Gastrocnemius medialis (tissue), 4 donors: ENCODE measurements at regions not wholly inside any gene's neighbourhood (a gene's known extent, or its start where the extent isn't known, plus 50 kb on each side); places are given as distances from the start of the nearest gene placed in this dataset.

Experiments used
- POLR2A ChIP-seq, 2 donors: fragments of 450-650 bp; IDR thresholded peaks; one replicate each; pipeline ENCODE4 v1.6.1; 2017; ENCODE audit warnings: antibody characterized with exemption in 2 of 2, mild to moderate bottlenecking in 2 of 2, moderate library complexity in 2 of 2
- TF ChIP-seq, protein P1 (sequence below), 5 experiments: fragments of 450-650 bp in 3 of 5; fragments of 200-600 bp in 2 of 5; sonication (generic) in 2 of 5; IDR thresholded peaks in 4 of 5; conservative IDR thresholded peaks in 1 of 5; 1 replicate in 4 of 5; 2 replicates in 1 of 5; pipeline ENCODE4 v1.5.1; 2016 to 2019; ENCODE audit warnings: antibody characterized with exemption in 5 of 5, mild to moderate bottlenecking in 3 of 5, moderate library complexity in 3 of 5

DNA sequence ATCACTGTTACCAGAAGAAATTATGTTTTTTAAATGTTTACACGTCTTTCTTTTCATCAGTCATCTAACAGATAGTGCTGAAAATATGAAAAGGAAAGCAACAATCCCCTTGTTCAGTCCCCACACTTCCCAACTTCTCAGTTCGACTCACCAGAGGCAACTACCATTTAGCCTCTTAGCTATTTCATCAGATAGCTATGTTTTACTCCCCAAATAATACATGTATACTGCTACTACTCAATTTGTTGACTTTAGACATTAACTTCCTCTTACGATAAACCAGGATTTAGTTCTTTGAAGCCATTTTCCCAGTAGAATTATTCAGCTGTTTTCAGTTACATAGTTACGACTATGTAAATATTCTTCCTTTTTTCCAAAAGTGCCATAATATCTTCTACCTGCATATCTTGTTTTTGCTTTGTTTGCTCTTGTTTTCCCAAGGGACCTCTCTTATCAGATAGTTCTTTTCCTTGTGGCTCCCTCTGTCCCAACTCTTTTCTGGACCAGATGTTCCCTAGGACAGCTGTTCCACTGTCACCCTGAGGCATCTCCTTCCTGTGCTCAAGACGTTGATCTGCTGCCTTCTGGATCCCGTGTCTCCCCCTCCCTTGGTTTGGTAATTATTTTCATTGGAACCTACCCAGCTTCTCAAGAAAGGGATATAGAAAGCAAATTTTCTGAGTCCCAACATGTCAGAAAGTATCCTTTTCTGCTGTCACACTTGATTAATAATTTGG lies 289.3 kb upstream of the TANK start:
- no peak for TF ChIP-seq POLR2A (IDR thresholded peaks at IDR 0.05)
- TF ChIP-seq, protein P1, sequence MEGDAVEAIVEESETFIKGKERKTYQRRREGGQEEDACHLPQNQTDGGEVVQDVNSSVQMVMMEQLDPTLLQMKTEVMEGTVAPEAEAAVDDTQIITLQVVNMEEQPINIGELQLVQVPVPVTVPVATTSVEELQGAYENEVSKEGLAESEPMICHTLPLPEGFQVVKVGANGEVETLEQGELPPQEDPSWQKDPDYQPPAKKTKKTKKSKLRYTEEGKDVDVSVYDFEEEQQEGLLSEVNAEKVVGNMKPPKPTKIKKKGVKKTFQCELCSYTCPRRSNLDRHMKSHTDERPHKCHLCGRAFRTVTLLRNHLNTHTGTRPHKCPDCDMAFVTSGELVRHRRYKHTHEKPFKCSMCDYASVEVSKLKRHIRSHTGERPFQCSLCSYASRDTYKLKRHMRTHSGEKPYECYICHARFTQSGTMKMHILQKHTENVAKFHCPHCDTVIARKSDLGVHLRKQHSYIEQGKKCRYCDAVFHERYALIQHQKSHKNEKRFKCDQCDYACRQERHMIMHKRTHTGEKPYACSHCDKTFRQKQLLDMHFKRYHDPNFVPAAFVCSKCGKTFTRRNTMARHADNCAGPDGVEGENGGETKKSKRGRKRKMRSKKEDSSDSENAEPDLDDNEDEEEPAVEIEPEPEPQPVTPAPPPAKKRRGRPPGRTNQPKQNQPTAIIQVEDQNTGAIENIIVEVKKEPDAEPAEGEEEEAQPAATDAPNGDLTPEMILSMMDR (IDR thresholded peaks at IDR 0.05 in 4 of 5, conservative IDR thresholded peaks at IDR 0.05 in 1 of 5), result no peak
